ENCODE measurements at regions not wholly inside any gene's neighbourhood (a gene's known extent, or its start where the extent isn't known, plus 50 kb on each side); places are given as distances from the start of the nearest gene placed in this dataset.

- no peak for TF ChIP-seq CTCF (IDR thresholded peaks at IDR 0.05)
- no peak for TF ChIP-seq ZFX (IDR thresholded peaks at IDR 0.05; ENCODE audit: borderline replicate concordance)
- no peak overlapping the region for H3K27ac ChIP-seq
Measured at GRCh38 chr22:48588878-48589450, 1238.7 kb downstream of the BRD1 start.

GRCh38 chr22:48588151-48588877, 1239.4 kb downstream of the BRD1 start:
- TF ChIP-seq ZFX (IDR thresholded peaks at IDR 0.05; ENCODE audit: borderline replicate concordance): no peak
- TF ChIP-seq CTCF (IDR thresholded peaks at IDR 0.05): no peak

GRCh38 chr22:48587236-48587865, 1240.3 kb downstream of the BRD1 start:
- no peak overlapping the region for H3K27ac ChIP-seq
- TF ChIP-seq CTCF (IDR thresholded peaks at IDR 0.05) (no peak), ZFX (IDR thresholded peaks at IDR 0.05; ENCODE audit: borderline replicate concordance) (no peak)

More at GRCh38 chr22:48588151-48588877, 1239.4 kb downstream of the BRD1 start:
- no peak overlapping the region for H3K27ac ChIP-seq

GRCh38 chr22:48586799-48587185, 1240.9 kb downstream of the BRD1 start:
- TF ChIP-seq CTCF (IDR thresholded peaks at IDR 0.05) (no peak), ZFX (IDR thresholded peaks at IDR 0.05; ENCODE audit: borderline replicate concordance) (no peak)
- no peak overlapping the region for H3K27ac ChIP-seq

- H3K27ac ChIP-seq: no peak overlapping the region
- TF ChIP-seq CTCF (IDR thresholded peaks at IDR 0.05): no peak
- TF ChIP-seq ZFX (IDR thresholded peaks at IDR 0.05; ENCODE audit: borderline replicate concordance): no peak
Measured at GRCh38 chr22:48585916-48586798, 1241.5 kb downstream of the BRD1 start.

GRCh38 chr22:48584170-48584569, 1243.5 kb downstream of the BRD1 start:
- no peak overlapping the region for H3K27ac ChIP-seq
- TF ChIP-seq CTCF (IDR thresholded peaks at IDR 0.05): no peak
